Heart right ventricle (tissue), 16 donors: ENCODE measurements at regions not wholly inside any gene's neighbourhood (a gene's known extent, or its start where the extent isn't known, plus 50 kb on each side); places are given as distances from the start of the nearest gene placed in this dataset.

Source experiments
- ATAC-seq, 8 donors: fragments of 200-7000 bp; cut with Tn5 transposase; one replicate each; pipeline ENCODE4 v1.9.1; 2020; ENCODE audit warnings: mild to moderate bottlenecking in 8 of 8, moderate library complexity in 8 of 8, moderate number of reproducible peaks in 1 of 8
- DNase-seq, 2 donors: peaks; one replicate each; pipeline ENCODE4 v3.0.0-alpha.2; 2020
- H3K27ac ChIP-seq, 10 donors: fragments of 200-600 bp; sonication (generic) in 2 of 10; one replicate each; pipeline versions ENCODE4 v1.5.0 to v1.8.0; 2020 to 2022; ENCODE audit warnings: mild to moderate bottlenecking in 3 of 10
- H3K27me3 ChIP-seq, 7 donors: fragments of 200-600 bp; one replicate each; pipeline ENCODE4 v1.8.0; 2021 to 2022; ENCODE audit warnings: mild to moderate bottlenecking in 2 of 7
- H3K36me3 ChIP-seq, 9 donors: fragments of 200-600 bp; sonication (generic) in 1 of 9; one replicate each; pipeline versions ENCODE4 v1.5.0 to v1.8.0; 2020 to 2022; ENCODE audit warnings: mild to moderate bottlenecking in 2 of 9
- H3K4me1 ChIP-seq, 9 donors: fragments of 200-600 bp; sonication (generic) in 1 of 9; one replicate each; pipeline versions ENCODE4 v1.5.0 to v1.8.0; 2020 to 2022; ENCODE audit warnings: mild to moderate bottlenecking in 4 of 9
- H3K4me3 ChIP-seq, 10 donors: fragments of 200-600 bp; sonication (generic) in 2 of 10; one replicate each; pipeline versions ENCODE4 v1.5.0 to v1.8.0; 2020 to 2022; ENCODE audit warnings: mild to moderate bottlenecking in 7 of 10, moderate library complexity in 2 of 10
- H3K9me3 ChIP-seq, 11 donors: fragments of 200-600 bp in 10 of 11; sonication (generic) in 2 of 11; one replicate each; pipeline versions ENCODE4 v1.5.0 to v1.8.0; 2013 to 2022; ENCODE audit warnings: mild to moderate bottlenecking in 2 of 11, control low read depth in 1 of 11, moderate library complexity in 1 of 11
- WGBS, 2 donors: extraction: QIAGEN DNeasy Blood & Tissue Kit; methylation state at CpG; one replicate each; pipeline ENCODE4 v1.1.7; 2013; ENCODE audit warnings: inconsistent platforms in 1 of 2; 5-methylcytosine and 5-hydroxymethylcytosine counted together
- intact Hi-C, 10 donors: fragments of 100-400 bp; cut with DNase I; formaldehyde crosslinking; loops; one replicate each; pipeline versions ENCODE4 v1.11.1 to v1.14.2; 2022
- TF ChIP-seq, protein P1 (sequence below), 9 donors: fragments of 200-600 bp; sonication (generic) in 2 of 9; IDR thresholded peaks; one replicate each; pipeline versions ENCODE4 v1.5.0 to v1.8.0; 2021 to 2022; ENCODE audit warnings: antibody characterized with exemption in 9 of 9, mild to moderate bottlenecking in 5 of 9, moderate library complexity in 1 of 9
- donor health status: Arrhythmogenic right ventricular cardiomyopathy.
- donor health status: ischemic (EF 13 %, LVEDD 7.1; RV severe dilation, severe dysfunction).
- donor health status: healthy with polysubstance abuse.
- donor health status: DM: no; HTN: yes; CAD: no.
- donor health status: DM: no; HTN: no; CAD: no.
- donor health status: ischemic (EF 25% LVEDD 6.9; RV normal size, moderate dysfunction).
- donor health status: ischemic (EF 25% LVEDD 5.7; RV mildly dilated, moderate dysfunction).
- donor health status: healthy.
- donor health status: DM: yes; HTN: yes; CAD: no.
- donor health status: Ischemic cardiomyopathy.
- donor health status: ischemic (EF 35%, LVEDD 5.7; RV mildly dilated, moderate dysfunction).
- donor health status: nonischemic (EF 11% LVEDD 7.7; RV severe dilation, severe dysfunction).
- donor health status: DM: yes; HTN: yes; CAD: no.
- donor health status: PGD.
- donor health status: ischemic (EF 29% LVEDD 5.4; RV normal size, mild dysfunction).
- donor health status: nonischemic (EF 23%, LVEDD 6.1; RV moderate dilation, normal function).

DNA sequence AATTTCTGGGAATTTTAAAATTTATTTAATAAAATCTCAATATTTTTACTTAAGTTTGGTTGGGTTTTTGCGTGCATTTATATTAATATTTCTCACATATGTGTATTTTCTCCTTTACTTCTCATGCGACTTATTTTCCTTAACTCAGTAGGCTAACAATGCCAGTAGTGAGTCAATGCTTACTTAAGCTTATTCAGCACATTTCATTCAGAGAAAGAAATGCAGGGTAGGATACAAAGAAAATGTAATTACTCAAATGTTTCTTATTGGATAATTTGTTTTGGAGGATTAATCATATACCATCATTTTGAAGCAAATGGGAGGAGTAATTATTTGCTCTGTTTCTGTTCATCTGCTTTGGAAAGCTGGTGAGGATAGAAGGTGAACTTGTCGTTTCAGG, 623.5 kb downstream of the POM121L12 start:
- WGBS, 2 donors = 86 to 92% methylated on average over 3 of the region's 3 CpGs
- TF ChIP-seq, protein P1, sequence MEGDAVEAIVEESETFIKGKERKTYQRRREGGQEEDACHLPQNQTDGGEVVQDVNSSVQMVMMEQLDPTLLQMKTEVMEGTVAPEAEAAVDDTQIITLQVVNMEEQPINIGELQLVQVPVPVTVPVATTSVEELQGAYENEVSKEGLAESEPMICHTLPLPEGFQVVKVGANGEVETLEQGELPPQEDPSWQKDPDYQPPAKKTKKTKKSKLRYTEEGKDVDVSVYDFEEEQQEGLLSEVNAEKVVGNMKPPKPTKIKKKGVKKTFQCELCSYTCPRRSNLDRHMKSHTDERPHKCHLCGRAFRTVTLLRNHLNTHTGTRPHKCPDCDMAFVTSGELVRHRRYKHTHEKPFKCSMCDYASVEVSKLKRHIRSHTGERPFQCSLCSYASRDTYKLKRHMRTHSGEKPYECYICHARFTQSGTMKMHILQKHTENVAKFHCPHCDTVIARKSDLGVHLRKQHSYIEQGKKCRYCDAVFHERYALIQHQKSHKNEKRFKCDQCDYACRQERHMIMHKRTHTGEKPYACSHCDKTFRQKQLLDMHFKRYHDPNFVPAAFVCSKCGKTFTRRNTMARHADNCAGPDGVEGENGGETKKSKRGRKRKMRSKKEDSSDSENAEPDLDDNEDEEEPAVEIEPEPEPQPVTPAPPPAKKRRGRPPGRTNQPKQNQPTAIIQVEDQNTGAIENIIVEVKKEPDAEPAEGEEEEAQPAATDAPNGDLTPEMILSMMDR (IDR thresholded peaks at IDR 0.05) = no peak
- ATAC-seq (no peak), DNase-seq (no peak)
- no peaks in the 10 kb centered on the region for H3K4me1 ChIP-seq
- intact Hi-C loops = no loop called here
- H3K36me3 ChIP-seq = no peaks in the 10 kb centered on the region
- H3K27me3 ChIP-seq = no peaks in the 10 kb centered on the region
- peaks cover 0 to 19% (median 0%) of the 10 kb centered on the region in 11 donors for H3K9me3 ChIP-seq
- no peak overlapping the region for H3K27ac ChIP-seq
- no peak overlapping the region for H3K4me3 ChIP-seq

DNA sequence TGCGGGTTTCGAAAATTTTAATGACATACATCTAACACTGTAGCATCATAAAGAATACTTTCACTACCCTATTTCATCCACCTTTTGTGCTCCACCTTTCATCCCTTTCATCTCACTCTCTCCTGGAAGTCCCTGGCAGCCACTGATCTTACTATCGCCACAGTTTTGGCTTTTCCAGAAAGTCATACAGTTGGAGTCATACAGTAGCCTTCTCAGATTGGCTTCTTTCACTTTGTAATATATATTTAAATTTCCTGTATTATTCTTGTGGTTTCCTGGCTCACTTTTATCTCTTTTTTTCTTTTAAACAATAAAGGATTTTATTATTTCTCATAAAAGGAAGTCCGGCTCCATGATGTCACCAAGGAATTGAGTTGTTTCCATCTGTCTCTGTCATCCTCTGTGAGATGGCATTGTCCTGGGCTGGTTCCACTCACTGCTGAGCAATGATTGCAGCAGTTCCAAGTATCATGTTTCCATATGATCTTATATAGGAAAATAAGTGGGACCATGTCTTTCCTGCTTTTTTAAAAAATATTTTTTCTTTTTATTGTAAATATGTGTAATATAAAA, 626.3 kb downstream of the POM121L12 start:
- DNase-seq (no peak), ATAC-seq (no peak)
- Histone ChIP-seq H3K27me3 (no peaks in the 10 kb centered on the region), H3K4me3 (no peak overlapping the region), H3K27ac (no peak overlapping the region), H3K4me1 (no peaks in the 10 kb centered on the region), H3K9me3 (peaks cover 0 to 19% (median 0%) of the 10 kb centered on the region in 11 donors), H3K36me3 (no peaks in the 10 kb centered on the region)
- intact Hi-C loops = loop anchor here in 1 of 10 donors (1.0 kb wide), 1 partner anchor 22 kb away; no protein-coding TSS in a partner anchor
- TF ChIP-seq, protein P1 (IDR thresholded peaks at IDR 0.05) = no peak
- 75 to 88% methylated on average over 4 of the region's 4 CpGs for WGBS, 2 donors

DNA sequence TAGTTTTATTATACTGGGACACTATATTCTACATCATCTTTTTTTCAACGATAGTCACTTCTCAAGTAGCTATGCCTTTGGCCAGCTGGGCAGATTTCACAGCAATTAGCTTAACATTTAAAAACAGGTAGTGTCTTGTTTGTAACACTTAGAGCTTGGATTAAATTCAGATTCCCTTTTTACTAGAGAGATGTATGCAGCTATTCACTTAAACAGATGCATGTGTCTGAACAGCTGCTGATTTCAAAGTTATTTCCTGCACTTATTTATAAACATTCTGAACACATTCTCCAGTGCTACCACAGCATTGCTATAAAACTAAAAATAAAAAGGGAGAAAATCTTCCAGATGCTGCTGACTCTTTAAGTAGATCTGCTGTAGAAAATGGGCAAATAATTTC, 637.2 kb downstream of the POM121L12 start:
- no peaks in the 10 kb centered on the region for H3K36me3 ChIP-seq
- peaks cover 0 to 48% (median 7%) of the 10 kb centered on the region in 11 donors for H3K9me3 ChIP-seq
- H3K4me1 ChIP-seq = no peaks in the 10 kb centered on the region
- intact Hi-C loops = no loop called here
- WGBS, 2 donors = 56 to 78% methylated on average over 1 of the region's 1 CpG
- TF ChIP-seq, protein P1 (IDR thresholded peaks at IDR 0.05) = no peak
- H3K27ac ChIP-seq = no peak overlapping the region
- H3K4me3 ChIP-seq = no peak overlapping the region
- H3K27me3 ChIP-seq = no peaks in the 10 kb centered on the region
- no peak for ATAC-seq
- no peak for DNase-seq

DNA sequence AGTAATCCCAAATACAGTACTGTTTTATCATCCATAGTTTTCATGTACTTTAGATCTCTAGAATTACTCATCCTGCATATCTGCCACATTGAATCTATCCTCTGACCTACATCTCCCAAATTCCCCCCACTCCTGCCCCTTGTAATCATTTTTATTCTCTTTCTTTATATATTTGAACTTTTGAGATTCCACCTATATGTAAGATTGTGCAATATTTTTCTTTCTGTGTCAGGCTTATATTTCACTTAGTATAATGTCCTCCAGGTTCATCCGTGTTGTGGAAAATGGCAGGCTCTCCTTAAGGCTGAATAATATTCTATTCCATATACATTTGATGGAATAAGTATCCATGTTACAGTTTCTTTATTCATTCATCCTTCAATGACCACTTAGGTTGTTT, 640.4 kb downstream of the POM121L12 start:
- DNase-seq (no peak), ATAC-seq (no peak)
- Histone ChIP-seq H3K9me3 (peaks cover 0 to 44% (median 0%) of the 10 kb centered on the region in 11 donors), H3K27ac (no peak overlapping the region), H3K4me3 (no peak overlapping the region), H3K4me1 (no peaks in the 10 kb centered on the region), H3K36me3 (no peaks in the 10 kb centered on the region), H3K27me3 (no peaks in the 10 kb centered on the region)
- intact Hi-C loops = no loop called here
- TF ChIP-seq, protein P1 (IDR thresholded peaks at IDR 0.05) = no peak
- 90 to 92% methylated on average over 1 of the region's 1 CpG for WGBS, 2 donors
